GM12891 (cell line): ENCODE measurements at regions not wholly inside any gene's neighbourhood (a gene's known extent, or its start where the extent isn't known, plus 50 kb on each side); places are given as distances from the start of the nearest gene placed in this dataset.

Source experiments
- POLR2A ChIP-seq: IDR thresholded peaks from 2 replicates; pipeline ENCODE4 v1.6.1; 2011; ENCODE audit warnings: low read depth, low read length, control low read depth
- POLR2AphosphoS5 ChIP-seq: IDR thresholded peaks from 2 replicates; pipeline ENCODE4 v1.6.1; 2011; ENCODE audit warnings: low read depth, low read length, control low read depth
- TAF1 ChIP-seq: IDR thresholded peaks from 2 replicates; pipeline ENCODE4 v1.6.1; 2011; ENCODE audit warnings: low read depth, low read length, control low read depth

DNA sequence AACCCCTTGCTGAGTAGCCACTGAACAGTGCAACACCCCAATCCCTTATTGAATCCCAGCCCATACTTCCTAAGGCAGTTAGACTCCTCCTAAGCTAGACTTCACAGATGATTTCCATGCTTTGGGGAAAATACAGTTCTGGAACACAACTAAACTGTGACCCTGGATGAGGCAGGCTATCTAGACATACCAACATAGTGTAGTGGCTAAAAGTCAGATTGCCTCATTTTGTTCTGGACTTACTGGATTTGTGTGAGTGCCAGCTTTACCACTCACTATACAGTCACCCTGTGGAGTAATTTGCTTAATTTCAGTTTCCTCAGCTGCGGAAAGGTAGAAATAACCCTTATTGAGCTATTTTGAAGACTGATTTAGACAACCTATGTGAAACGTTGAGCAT lies 203.1 kb downstream of the ASCL1 start:
- TF ChIP-seq POLR2A (no peak), POLR2AphosphoS5 (no peak), TAF1 (no peak)
